GM23248 (cell line): ENCODE measurements at regions not wholly inside any gene's neighbourhood (a gene's known extent, or its start where the extent isn't known, plus 50 kb on each side); places are given as distances from the start of the nearest gene placed in this dataset.

Source experiments
- EZH2 ChIP-seq: fragments of 200-600 bp; sonication (generic); IDR thresholded peaks from 2 replicates; pipeline ENCODE4 v1.6.1; 2018; ENCODE audit warnings: antibody characterized with exemption, mild to moderate bottlenecking; ENCODE audit not compliant: insufficient read depth, poor library complexity, severe bottlenecking
- EZH2phosphoT487 ChIP-seq: fragments of 200-600 bp; sonication (generic); IDR thresholded peaks from 2 replicates; pipeline ENCODE4 v1.6.1; 2018; ENCODE audit warnings: antibody characterized with exemption, moderate library complexity, mild to moderate bottlenecking, low read depth; ENCODE audit not compliant: insufficient read depth

GRCh38 chr2:108084311-108084710 lies 98.0 kb downstream of the SLC5A7 start:
- no peak for TF ChIP-seq EZH2
- no peak for TF ChIP-seq EZH2phosphoT487
